HG03196 (cell line): ENCODE measurements at regions not wholly inside any gene's neighbourhood (a gene's known extent, or its start where the extent isn't known, plus 50 kb on each side); places are given as distances from the start of the nearest gene placed in this dataset.

ENCODE experiments used
- ATAC-seq: cut with Tn5 transposase; IDR thresholded peaks from one replicate; pipeline ENCODE4 v1.9.1; 2021; ENCODE audit not compliant: unreplicated experiment

DNA sequence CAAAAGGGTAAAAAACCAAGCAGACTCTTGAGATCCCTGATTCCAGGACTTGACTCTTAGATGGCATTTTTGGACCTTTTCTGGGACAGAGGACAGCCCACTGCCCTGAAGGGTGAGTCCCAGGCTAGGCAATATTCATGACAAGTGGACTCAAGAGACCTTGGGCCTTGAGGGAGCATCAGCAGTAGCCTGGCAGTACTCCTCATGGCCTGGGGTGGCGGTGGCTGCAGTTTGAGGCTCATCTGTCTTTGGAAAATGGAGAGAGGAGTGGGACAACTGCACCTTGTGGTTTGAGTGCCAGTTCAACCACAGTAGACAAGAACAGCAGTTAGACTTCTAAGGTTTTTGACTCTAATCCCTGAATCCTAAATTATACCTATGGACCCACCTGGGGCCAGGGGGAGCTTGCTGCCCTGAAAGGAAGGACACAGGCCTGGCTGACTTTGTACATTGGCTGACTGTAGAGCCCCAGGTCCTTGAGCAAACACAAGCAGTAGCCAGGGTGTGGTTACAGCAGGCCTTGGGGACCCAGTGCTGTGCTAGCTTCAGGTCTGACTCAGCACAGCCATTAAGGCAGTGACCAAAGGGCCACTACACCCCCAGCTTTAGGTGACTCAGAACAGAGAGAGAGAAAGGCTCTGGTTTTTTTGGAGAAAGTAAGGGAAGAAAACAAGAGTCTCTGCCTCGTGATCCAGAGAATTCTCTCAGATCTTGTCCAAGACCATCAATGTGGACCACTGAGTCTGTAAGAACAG is 1023.2 kb downstream of the KCNT2 start:
- no peak for ATAC-seq

DNA sequence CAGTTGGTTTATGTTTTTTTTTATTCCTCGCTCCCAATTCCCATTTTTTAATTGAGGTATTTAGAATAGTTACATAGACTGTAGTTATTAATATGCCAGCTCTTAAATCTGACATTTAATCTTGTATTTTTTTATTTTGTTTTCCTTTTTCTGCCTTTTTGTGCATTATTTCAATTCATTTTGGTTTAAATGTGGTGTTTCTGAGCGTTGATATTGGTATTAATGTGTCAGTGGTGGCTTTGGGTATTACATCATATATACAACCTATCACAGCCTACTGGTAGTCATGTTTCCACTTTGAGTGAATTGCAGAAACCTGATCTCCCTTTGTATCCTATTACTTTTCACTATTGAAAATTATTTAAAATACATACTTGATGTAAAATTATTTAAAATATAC is 1027.3 kb downstream of the KCNT2 start:
- ATAC-seq = no peak

GRCh38 chr1:195577748-195578147 is 1030.5 kb downstream of the KCNT2 start:
- no peak for ATAC-seq

GRCh38 chr1:195576641-195577040 is 1031.6 kb downstream of the KCNT2 start:
- no peak for ATAC-seq

DNA sequence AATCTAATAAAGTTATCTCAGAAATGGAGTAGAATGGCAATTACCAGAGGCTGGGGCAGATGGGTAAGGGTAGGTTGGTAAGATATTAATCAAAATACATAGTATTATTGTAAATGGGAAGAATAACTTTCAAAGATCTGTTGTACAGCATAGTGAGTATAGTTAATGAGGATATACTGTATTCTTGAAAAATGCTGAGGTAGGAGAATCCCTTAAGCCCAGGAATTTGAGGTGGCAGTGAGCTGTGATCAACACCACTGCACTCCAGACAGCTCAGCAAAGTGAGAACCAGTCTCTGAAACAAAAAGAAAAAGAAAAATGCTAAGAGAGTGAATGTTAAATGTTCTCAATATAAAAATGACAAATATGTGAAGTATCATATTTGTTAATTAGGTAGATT is 1033.7 kb downstream of the KCNT2 start:
- ATAC-seq = no peak

- no peak for ATAC-seq
Observed at GRCh38 chr1:195569934-195570333, 1038.3 kb downstream of the KCNT2 start.

DNA sequence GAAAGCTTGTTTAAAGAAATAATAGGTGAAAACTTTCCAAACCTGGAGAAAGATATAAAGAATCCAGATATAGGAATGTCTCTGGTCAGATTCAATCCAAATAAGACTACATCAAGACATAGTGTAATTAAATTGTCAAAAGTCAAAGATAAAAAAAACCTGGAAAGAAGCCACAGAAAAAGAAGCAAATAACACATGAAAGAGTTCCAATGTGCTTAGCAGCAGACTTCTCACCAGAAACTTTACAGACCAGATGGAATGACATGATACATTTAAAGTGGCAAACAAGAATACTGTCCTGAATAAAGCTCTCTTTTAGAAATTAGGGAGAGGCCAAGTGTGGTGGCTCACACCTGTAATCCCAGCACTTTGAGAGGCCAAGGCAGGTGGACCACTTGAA is 1039.9 kb downstream of the KCNT2 start:
- ATAC-seq = no peak

DNA sequence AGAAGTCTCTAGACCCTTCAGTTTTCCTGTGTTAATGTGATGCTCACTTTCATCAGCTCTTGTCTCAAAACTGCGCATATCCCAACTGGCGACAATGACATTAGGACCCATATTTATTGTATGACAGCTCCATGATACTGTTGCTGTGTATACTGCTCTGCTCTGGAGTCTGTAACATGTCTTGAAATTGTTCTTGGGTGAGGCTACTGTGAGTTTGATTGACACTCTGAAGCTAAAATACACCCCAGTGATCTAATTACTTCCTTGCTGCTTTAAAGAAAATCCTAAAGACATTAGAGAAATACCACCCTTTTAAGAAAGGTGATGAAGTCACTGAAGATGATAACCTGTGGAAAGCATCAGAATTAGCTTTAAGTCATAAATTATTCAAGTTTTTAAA is 1046.2 kb downstream of the KCNT2 start:
- no peak for ATAC-seq

- ATAC-seq = no peak
Observed at GRCh38 chr1:195550071-195550862, 1058.0 kb downstream of the KCNT2 start.

DNA sequence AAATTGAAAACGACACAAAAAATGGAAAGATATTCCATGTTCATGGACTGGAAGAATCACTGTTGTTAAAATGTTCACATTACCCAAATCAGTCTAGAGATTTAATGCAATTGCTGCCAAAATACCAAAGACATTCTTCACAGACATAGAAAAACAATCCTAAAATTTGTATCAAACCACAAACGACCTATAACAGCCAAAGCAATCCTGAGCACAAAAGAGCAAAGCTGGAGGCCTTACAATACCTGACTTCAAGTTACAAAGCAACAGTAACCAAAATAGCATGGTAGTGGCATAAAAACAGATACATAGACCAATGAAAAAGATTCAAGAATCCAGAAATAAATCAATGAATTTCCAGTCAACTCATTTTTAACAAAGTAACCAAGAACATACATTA is 1077.3 kb downstream of the KCNT2 start:
- ATAC-seq = no peak

DNA sequence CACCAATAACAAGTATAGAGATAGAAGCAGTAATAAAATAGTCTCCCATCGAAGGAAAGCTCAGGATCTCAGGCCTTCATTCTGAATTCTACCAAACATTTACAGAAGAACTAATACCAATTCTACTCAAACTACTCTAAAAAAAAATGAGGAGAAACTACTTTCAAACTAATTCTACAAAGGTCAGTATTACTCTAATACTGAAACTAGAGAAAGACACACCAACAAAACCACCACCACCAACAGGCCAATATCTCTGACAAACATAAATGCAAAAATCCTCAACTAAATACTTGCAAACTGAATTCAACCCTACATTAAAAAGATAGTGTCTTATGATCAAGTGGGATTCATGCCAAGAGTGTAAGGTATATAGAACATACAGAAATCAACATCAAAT is 1078.4 kb downstream of the KCNT2 start:
- no peak for ATAC-seq

DNA sequence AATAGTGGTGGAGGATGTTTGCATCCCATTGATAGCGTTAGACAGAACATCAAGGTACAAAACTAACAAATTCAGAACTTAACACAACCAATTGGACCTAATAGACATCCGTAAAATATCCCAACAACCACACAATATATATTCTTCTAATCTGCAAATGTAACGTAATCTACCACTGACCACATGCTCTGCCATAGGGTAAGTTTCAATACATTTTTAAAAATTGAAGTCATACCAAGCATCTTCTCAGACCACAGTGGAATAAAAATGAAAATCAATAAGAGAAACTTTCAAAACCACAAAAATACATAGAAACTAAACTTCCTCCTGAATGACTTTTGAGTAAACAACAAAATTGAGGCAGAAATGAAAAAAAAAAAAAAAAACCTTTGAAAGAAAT is 1087.5 kb downstream of the KCNT2 start:
- ATAC-seq = no peak

GRCh38 chr1:195516036-195516435 is 1092.2 kb downstream of the KCNT2 start:
- no peak for ATAC-seq

- no peak for ATAC-seq
Observed at GRCh38 chr1:195511501-195511900, 1096.7 kb downstream of the KCNT2 start.

- no peak for ATAC-seq
Observed at GRCh38 chr1:195501118-195501517, 1107.1 kb downstream of the KCNT2 start.

GRCh38 chr1:195495720-195496635 is 1112.3 kb downstream of the KCNT2 start:
- ATAC-seq = no peak

GRCh38 chr1:195482137-195482536 is 1126.1 kb downstream of the KCNT2 start:
- ATAC-seq = no peak

DNA sequence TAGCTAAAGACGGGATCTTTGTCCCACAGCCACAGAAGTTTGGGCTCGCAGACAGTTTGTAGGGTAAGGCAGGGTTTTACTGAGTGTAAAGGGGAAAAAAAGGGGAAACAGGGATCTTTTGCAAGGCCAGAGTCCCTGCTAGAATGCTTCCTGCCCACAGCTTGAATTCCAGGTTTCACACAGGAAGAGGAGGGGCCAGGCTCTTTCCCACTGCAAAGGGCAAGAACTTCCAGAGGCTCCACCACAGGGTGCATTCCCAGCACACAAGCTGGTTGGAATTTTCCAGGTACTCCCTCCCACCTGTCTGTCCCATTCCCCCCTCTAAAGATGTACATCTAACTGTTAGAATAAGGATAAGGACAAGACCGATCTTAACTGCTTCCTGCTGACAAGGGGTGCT is 1126.9 kb downstream of the KCNT2 start:
- no peak for ATAC-seq

GRCh38 chr1:195475568-195475967 is 1132.7 kb downstream of the KCNT2 start:
- no peak for ATAC-seq

GRCh38 chr1:195472291-195472690 is 1135.9 kb downstream of the KCNT2 start:
- no peak for ATAC-seq

DNA sequence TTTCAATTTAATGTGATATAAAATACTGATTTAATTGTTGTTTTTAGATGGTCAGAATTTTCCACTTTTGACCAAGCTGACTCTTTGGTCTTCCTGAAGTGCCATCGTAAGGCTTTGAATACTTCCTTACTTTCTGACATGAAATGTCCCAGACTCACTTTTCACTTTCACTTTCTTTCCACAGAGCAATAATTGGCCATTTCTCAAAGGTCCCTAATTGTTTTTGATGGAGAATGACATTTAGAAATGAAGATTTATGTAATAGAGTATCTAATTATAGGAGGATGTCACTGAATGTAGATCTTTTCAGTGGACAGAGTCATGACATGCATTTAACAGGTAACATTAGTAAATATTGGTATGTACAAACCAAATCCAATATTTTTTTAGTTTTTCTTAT is 1141.6 kb downstream of the KCNT2 start:
- no peak for ATAC-seq
